CD14-positive monocyte (primary cell): ENCODE measurements at regions not wholly inside any gene's neighbourhood (a gene's known extent, or its start where the extent isn't known, plus 50 kb on each side); places are given as distances from the start of the nearest gene placed in this dataset.

Source experiments
- DNase-seq, 3 donors: peaks; one replicate each; pipeline ENCODE4 v3.0.0-alpha.2; 2011 to 2022
- H2AFZ ChIP-seq: 2 replicates; pipeline ENCODE4 v1.6.0; 2012; ENCODE audit warnings: mild to moderate bottlenecking, low read depth, low read length, inconsistent platforms; ENCODE audit not compliant: insufficient read depth, poor library complexity, severe bottlenecking
- H3K27ac ChIP-seq, 2 donors: 1 replicate in 1 of 2; 2 replicates in 1 of 2; pipeline ENCODE4 v1.5.1; 2012 to 2013; ENCODE audit warnings: low read length in 2 of 2, control low read depth in 1 of 2, inconsistent platforms in 1 of 2, low read depth in 1 of 2, mild to moderate bottlenecking in 1 of 2
- H3K27me3 ChIP-seq, 2 donors: one replicate each; pipeline versions ENCODE4 v1.6.0 to v1.6.1; 2011 to 2013; ENCODE audit warnings: low read length in 2 of 2; ENCODE audit not compliant: control insufficient read depth in 2 of 2, insufficient read depth in 2 of 2
- H3K36me3 ChIP-seq, 2 donors: replicated peaks in 1 of 2; 1 replicate in 1 of 2; 2 replicates in 1 of 2; pipeline versions ENCODE4 v1.5.1 to v1.6.1; 2012 to 2013; ENCODE audit warnings: low read length in 2 of 2, control low read depth in 1 of 2, inconsistent platforms in 1 of 2, mild to moderate bottlenecking in 1 of 2; ENCODE audit not compliant: insufficient read depth in 2 of 2, control insufficient read depth in 1 of 2
- H3K4me1 ChIP-seq, 2 donors: 1 replicate in 1 of 2; 2 replicates in 1 of 2; pipeline versions ENCODE4 v1.5.1 to v1.6.1; 2012 to 2013; ENCODE audit warnings: low read length in 2 of 2, control low read depth in 1 of 2, inconsistent platforms in 1 of 2, mild to moderate bottlenecking in 1 of 2, moderate library complexity in 1 of 2; ENCODE audit not compliant: insufficient read depth in 2 of 2, control insufficient read depth in 1 of 2
- H3K4me2 ChIP-seq: replicated peaks from 2 replicates; pipeline ENCODE3; 2012; ENCODE audit warnings: low read length, moderate library complexity, mild to moderate bottlenecking; ENCODE audit not compliant: poor library complexity, severe bottlenecking; ENCODE audit errors: extremely low read depth
- H3K4me3 ChIP-seq, 3 experiments: fragments of 200-600 bp in 1 of 3; sonication (generic) in 1 of 3; replicated peaks in 1 of 3; 1 replicate in 2 of 3; 2 replicates in 1 of 3; pipeline ENCODE4 v1.5.1; 2011 to 2013; ENCODE audit warnings: low read length in 3 of 3, mild to moderate bottlenecking in 3 of 3, control low read depth in 2 of 3, low read depth in 2 of 3, inconsistent platforms in 1 of 3, moderate library complexity in 1 of 3
- H3K79me2 ChIP-seq: 2 replicates; pipeline ENCODE4 v1.6.0; 2012; ENCODE audit warnings: mild to moderate bottlenecking, control low read depth, inconsistent platforms, low read length, moderate library complexity; ENCODE audit not compliant: insufficient read depth
- H3K9ac ChIP-seq: 2 replicates; pipeline ENCODE4 v1.6.0; 2017; ENCODE audit warnings: low read length, mild to moderate bottlenecking; ENCODE audit not compliant: insufficient read depth, poor library complexity, severe bottlenecking
- H3K9me3 ChIP-seq, 2 donors: replicated peaks in 1 of 2; 1 replicate in 1 of 2; 2 replicates in 1 of 2; pipeline versions ENCODE4 v1.5.1 to v1.6.1; 2012 to 2013; ENCODE audit warnings: low read length in 2 of 2, control low read depth in 1 of 2; ENCODE audit not compliant: control insufficient read depth in 1 of 2, insufficient read depth in 1 of 2
- H4K20me1 ChIP-seq: 2 replicates; pipeline ENCODE4 v1.6.0; 2012; ENCODE audit warnings: mild to moderate bottlenecking, low read length, control low read depth, moderate library complexity; ENCODE audit not compliant: insufficient read depth
- H3K27ac Mint-ChIP-seq, 7 donors: one replicate each; pipeline ENCODE4 v1.8.0; 2020; ENCODE audit warnings: mild to moderate bottlenecking in 7 of 7, mixed read lengths in 7 of 7, moderate library complexity in 6 of 7, inconsistent platforms in 2 of 7
- H3K27me3 Mint-ChIP-seq, 3 donors: one replicate each; pipeline ENCODE4 v1.8.0; 2021 to 2022; ENCODE audit warnings: low read depth in 3 of 3, mild to moderate bottlenecking in 3 of 3, mixed read lengths in 3 of 3, moderate library complexity in 3 of 3, inconsistent platforms in 1 of 3
- H3K36me3 Mint-ChIP-seq, 2 donors: one replicate each; pipeline ENCODE4 v1.8.0; 2020; ENCODE audit warnings: mixed read lengths in 2 of 2, inconsistent platforms in 1 of 2, mild to moderate bottlenecking in 1 of 2
- H3K4me1 Mint-ChIP-seq: one replicate; pipeline ENCODE4 v1.8.0; 2020; ENCODE audit warnings: mild to moderate bottlenecking, mixed read lengths
- H3K4me3 Mint-ChIP-seq, 2 donors: one replicate each; pipeline ENCODE4 v1.8.0; 2020; ENCODE audit warnings: mild to moderate bottlenecking in 2 of 2, mixed read lengths in 2 of 2, moderate library complexity in 1 of 2
- H3K9me3 Mint-ChIP-seq, 7 donors: one replicate each; pipeline ENCODE4 v1.8.0; 2020 to 2022; ENCODE audit warnings: mixed read lengths in 7 of 7, mild to moderate bottlenecking in 6 of 7, moderate library complexity in 6 of 7, inconsistent platforms in 2 of 7
- CTCF ChIP-seq: fragments of 200-600 bp; IDR thresholded peaks from one replicate; pipeline ENCODE4 v1.8.0; 2022; ENCODE audit warnings: antibody characterized with exemption, mild to moderate bottlenecking
- WGBS: methylation state at CpG from one replicate; pipeline ENCODE4 v1.1.5; 2013; ENCODE audit warnings: missing lambda C conversion rate; ENCODE audit not compliant: insufficient coverage; 5-methylcytosine and 5-hydroxymethylcytosine counted together
- intact Hi-C, 2 donors: fragments of 100-400 bp; cut with micrococcal nuclease; formaldehyde crosslinking; loops; one replicate each; pipeline versions ENCODE4 v1.15.0 to v1.15.1; 2023

- DNase-seq, result no peak
- Histone ChIP-seq H4K20me1 (no peaks in the 10 kb centered on the region), H3K9ac (no peak overlapping the region), H3K9me3 (peaks cover 0 to 10% of the 10 kb centered on the region in 2 donors), H3K36me3 (no peaks in the 10 kb centered on the region), H3K4me1 (no peaks in the 10 kb centered on the region), H3K27me3 (no peaks in the 10 kb centered on the region), H3K4me2 (no peak overlapping the region), H2AFZ (no peak overlapping the region), H3K79me2 (no peaks in the 10 kb centered on the region), H3K27ac (no peak overlapping the region), H3K4me3 (no peak overlapping the region)
- WGBS, result no CpG with 5 or more reads among the region's 1 CpG
- no peaks in the 10 kb centered on the region for H3K27me3 Mint-ChIP-seq
- no peaks in the 10 kb centered on the region for H3K4me1 Mint-ChIP-seq
- intact Hi-C loops, result no loop called here
- no peaks in the 10 kb centered on the region for H3K36me3 Mint-ChIP-seq
- H3K4me3 Mint-ChIP-seq, result no peak overlapping the region
- TF ChIP-seq CTCF, result no peak
- peaks cover 0 to 3% (median 0%) of the 10 kb centered on the region in 7 donors for H3K9me3 Mint-ChIP-seq
- H3K27ac Mint-ChIP-seq, result no peak overlapping the region
Observed at GRCh38 chr9:80787636-80788035, 901.7 kb downstream of the TLE1 start.

- no peaks in the 10 kb centered on the region for H3K27me3 ChIP-seq
- H3K27ac ChIP-seq, result no peak overlapping the region
- Mint-ChIP-seq H3K4me3 (no peak overlapping the region), H3K9me3 (peaks cover 0 to 4% (median 2%) of the 10 kb centered on the region in 7 donors), H3K36me3 (no peaks in the 10 kb centered on the region), H3K4me1 (no peaks in the 10 kb centered on the region), H3K27ac (no peak overlapping the region), H3K27me3 (peaks cover 0 to 2% (median 0%) of the 10 kb centered on the region in 3 donors)
- no peaks in the 10 kb centered on the region for H3K4me1 ChIP-seq
- intact Hi-C loops, result no loop called here
- no peak for DNase-seq
- H3K9me3 ChIP-seq, result peaks cover 0 to 10% of the 10 kb centered on the region in 2 donors
- H2AFZ ChIP-seq, result no peak overlapping the region
- no peak overlapping the region for H3K4me3 ChIP-seq
- H3K36me3 ChIP-seq, result no peaks in the 10 kb centered on the region
- no peak overlapping the region for H3K9ac ChIP-seq
- H3K4me2 ChIP-seq, result no peak overlapping the region
- H4K20me1 ChIP-seq, result no peaks in the 10 kb centered on the region
- no peak for TF ChIP-seq CTCF
- H3K79me2 ChIP-seq, result no peaks in the 10 kb centered on the region
Observed at GRCh38 chr9:80784647-80785046, 904.7 kb downstream of the TLE1 start.
